ENCODE measurements at regions not wholly inside any gene's neighbourhood (a gene's known extent, or its start where the extent isn't known, plus 50 kb on each side); places are given as distances from the start of the nearest gene placed in this dataset.

DNA sequence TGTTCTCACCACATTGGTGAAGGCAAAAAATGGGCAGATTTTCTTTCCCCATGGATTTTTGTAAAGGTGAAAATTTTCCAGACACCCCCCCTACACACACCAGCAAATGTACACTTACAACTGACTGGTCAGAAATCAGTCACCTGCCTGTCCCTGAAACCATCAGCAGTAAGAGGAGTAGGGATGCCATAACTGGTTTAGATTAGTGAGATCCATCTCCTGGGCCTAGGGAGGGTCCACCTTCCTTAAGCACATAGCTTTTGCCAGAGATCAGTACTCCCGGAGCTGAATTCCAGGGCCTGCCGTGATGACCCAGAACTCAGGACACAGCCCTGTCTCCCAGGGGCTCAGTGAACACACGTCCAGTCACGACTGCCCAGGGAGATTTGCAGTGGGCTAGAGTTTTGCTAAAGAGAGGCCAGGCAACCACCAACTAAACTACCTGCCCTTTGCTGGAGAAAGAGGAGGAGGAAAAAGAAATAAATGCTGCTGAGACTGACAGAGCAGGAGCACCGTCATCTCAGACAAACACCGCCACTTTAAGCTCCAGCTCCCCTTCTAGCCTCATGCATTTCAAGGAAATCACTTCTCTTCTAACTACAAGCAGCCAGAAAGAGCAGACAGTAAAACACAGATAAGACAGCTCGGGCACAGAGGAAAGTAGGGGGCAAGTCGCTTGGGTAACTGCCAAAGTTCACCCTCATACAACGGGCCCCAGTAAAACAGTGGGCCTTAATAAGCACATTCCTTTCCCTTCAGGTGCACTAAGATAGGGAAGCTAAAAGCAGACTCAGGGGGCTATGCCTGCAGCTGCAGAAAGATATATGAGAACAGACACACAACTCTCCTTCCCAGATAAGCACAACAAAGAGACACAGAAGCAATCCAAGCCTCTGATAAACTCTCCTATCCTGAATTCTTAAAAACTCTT, 82.6 kb upstream of the SPTLC3 start:
- Histone ChIP-seq H2BK120ac (replicated peaks; ENCODE audit: low read depth, low read length) (no peak overlapping the region), H3K4ac (replicated peaks; ENCODE audit: insufficient read length, low read depth, low read length) (no peak overlapping the region), H3K18ac (ENCODE audit: extremely low read depth, low read length) (no peak overlapping the region), H4K5ac (ENCODE audit: insufficient read length, low read depth, low read length) (no peak overlapping the region), H3K4me3 (ENCODE audit: extremely low read depth in 1 of 4, insufficient read depth in 2 of 4, low read depth in 3 of 4, low read length in 4 of 4) (no peak overlapping the region), H4K20me1 (replicated peaks in 1 of 2; ENCODE audit: control insufficient read depth in 1 of 2, insufficient read depth in 2 of 2, low read length in 2 of 2) (no peaks in the 10 kb centered on the region), H4K8ac (ENCODE audit: extremely low read depth, insufficient read depth, low read length) (no peak overlapping the region), H2BK12ac (ENCODE audit: low read depth, low read length) (no peak overlapping the region), H3K27ac (ENCODE audit: low read depth, low read length) (no peak overlapping the region), H2BK15ac (ENCODE audit: low read length) (no peak overlapping the region), H3K27me3 (replicated peaks in 1 of 4; ENCODE audit: control insufficient read depth in 3 of 4, extremely low read depth in 1 of 4, insufficient read depth in 3 of 4, low read length in 3 of 4) (peaks cover 0 to 2% (median 0%) of the 10 kb centered on the region in 4 experiments; a peak in 2 of 7 replicates), H3K23ac (ENCODE audit: insufficient read length) (no peak overlapping the region), H3K4me2 (ENCODE audit: insufficient read depth in 1 of 2, low read depth in 2 of 2, low read length in 2 of 2) (no peak overlapping the region), H3K9ac (replicated peaks in 1 of 4; ENCODE audit: extremely low read depth in 1 of 4, low read depth in 3 of 4, low read length in 3 of 4) (no peak overlapping the region), H2AFZ (ENCODE audit: low read length) (no peak overlapping the region), H3K4me1 (replicated peaks in 1 of 4; ENCODE audit: control insufficient read depth in 3 of 4, insufficient read depth in 4 of 4, low read length in 3 of 4) (peaks cover 2 to 8% (median 5%) of the 10 kb centered on the region in 4 experiments; a peak in 4 of 7 replicates), H4K91ac (replicated peaks; ENCODE audit: insufficient read length, low read length) (no peak overlapping the region), H2AK5ac (ENCODE audit: low read depth, low read length) (no peak overlapping the region), H3K36me3 (ENCODE audit: control insufficient read depth in 2 of 4, insufficient read depth in 4 of 4, low read length in 3 of 4) (no peaks in the 10 kb centered on the region), H2BK5ac (ENCODE audit: low read depth, low read length) (no peak overlapping the region), H3K79me2 (ENCODE audit: control insufficient read depth in 1 of 2, insufficient read depth in 2 of 2, low read length in 2 of 2) (no peaks in the 10 kb centered on the region), H3K79me1 (ENCODE audit: low read depth, low read length) (no peaks in the 10 kb centered on the region), H3K14ac (ENCODE audit: insufficient read length) (no peak overlapping the region), H3K23me2 (ENCODE audit: low read depth, low read length) (no peaks in the 10 kb centered on the region), H3K9me3 (ENCODE audit: insufficient read depth in 2 of 2, low read depth in 1 of 2, low read length in 1 of 2) (peaks cover 7 to 10% of the 10 kb centered on the region in 2 experiments; a peak in 3 of 4 replicates), H2BK20ac (ENCODE audit: low read length) (no peak overlapping the region), H3K56ac (replicated peaks; ENCODE audit: insufficient read length, low read depth, low read length) (no peak overlapping the region)
- ChIA-PET POLR2A (ENCODE audit: partially characterized antibody) (no interaction called here), CTCF (ENCODE audit: partially characterized antibody) (interaction anchor here (0.6 to 7.0 kb wide), 17 partner anchors 11 to 846 kb away, joined by 3 to 64 read pairs (median 4); no protein-coding TSS in a partner anchor)
- 82% methylated on average over 9 of the region's 9 CpGs; no CpG with 5 or more reads in 1 of the 2 experiments for WGBS, 2 experiments (ENCODE audit: extremely low coverage in 1 of 2, insufficient coverage in 1 of 2, insufficient read length in 1 of 2, insufficient replicate concordance in 2 of 2, low coverage in 1 of 2, low lambda C conversion rate in 2 of 2, missing lambda C conversion rate in 1 of 2)
- DNase-seq (ENCODE audit: low read depth in 1 of 2, low spot score in 2 of 2) (no peak), FAIRE-seq (no peak)
- peak; percentile 75; the same call in 1 of the 2 replicates for TF ChIP-seq TCF12 (IDR thresholded peaks at IDR 0.05; ENCODE audit: low read depth, low read length)

All from H1 (cell line).